ENCODE measurements at regions not wholly inside any gene's neighbourhood (a gene's known extent, or its start where the extent isn't known, plus 50 kb on each side); places are given as distances from the start of the nearest gene placed in this dataset.

GRCh38 chr6:98395610-98396166, 438.7 kb upstream of the POU3F2 start:
- TF ChIP-seq, protein P1, sequence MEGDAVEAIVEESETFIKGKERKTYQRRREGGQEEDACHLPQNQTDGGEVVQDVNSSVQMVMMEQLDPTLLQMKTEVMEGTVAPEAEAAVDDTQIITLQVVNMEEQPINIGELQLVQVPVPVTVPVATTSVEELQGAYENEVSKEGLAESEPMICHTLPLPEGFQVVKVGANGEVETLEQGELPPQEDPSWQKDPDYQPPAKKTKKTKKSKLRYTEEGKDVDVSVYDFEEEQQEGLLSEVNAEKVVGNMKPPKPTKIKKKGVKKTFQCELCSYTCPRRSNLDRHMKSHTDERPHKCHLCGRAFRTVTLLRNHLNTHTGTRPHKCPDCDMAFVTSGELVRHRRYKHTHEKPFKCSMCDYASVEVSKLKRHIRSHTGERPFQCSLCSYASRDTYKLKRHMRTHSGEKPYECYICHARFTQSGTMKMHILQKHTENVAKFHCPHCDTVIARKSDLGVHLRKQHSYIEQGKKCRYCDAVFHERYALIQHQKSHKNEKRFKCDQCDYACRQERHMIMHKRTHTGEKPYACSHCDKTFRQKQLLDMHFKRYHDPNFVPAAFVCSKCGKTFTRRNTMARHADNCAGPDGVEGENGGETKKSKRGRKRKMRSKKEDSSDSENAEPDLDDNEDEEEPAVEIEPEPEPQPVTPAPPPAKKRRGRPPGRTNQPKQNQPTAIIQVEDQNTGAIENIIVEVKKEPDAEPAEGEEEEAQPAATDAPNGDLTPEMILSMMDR (conservative IDR thresholded peaks at IDR 0.05; ENCODE audit: low read depth, low read length): no peak
- no peak for TF ChIP-seq EZH2 (IDR thresholded peaks at IDR 0.05; ENCODE audit: borderline replicate concordance, low read depth, low read length, poor library complexity, severe bottlenecking)
